Natural killer cell (primary cell): ENCODE measurements at regions not wholly inside any gene's neighbourhood (a gene's known extent, or its start where the extent isn't known, plus 50 kb on each side); places are given as distances from the start of the nearest gene placed in this dataset.

Experiments used
- ATAC-seq, 3 donors: fragments of 150-1000 bp in 2 of 3; fragments of 200-7000 bp in 1 of 3; cut with Tn5 transposase; 1 replicate in 1 of 3; 2 replicates in 2 of 3; pipeline ENCODE4 v1.10.0; 2021; ENCODE audit warnings: mild to moderate bottlenecking in 2 of 3, moderate library complexity in 2 of 3
- DNase-seq, 2 donors: peaks; one replicate each; pipeline versions ENCODE4 v3.0.0 to v3.0.0-alpha.2; 2013 to 2021; ENCODE audit warnings: mixed read lengths in 1 of 2
- H3K27ac ChIP-seq: one replicate; pipeline ENCODE4 v1.5.1; 2013; ENCODE audit warnings: mild to moderate bottlenecking, low read length
- H3K27me3 ChIP-seq: one replicate; pipeline ENCODE4 v1.6.1; 2013; ENCODE audit warnings: low read length; ENCODE audit not compliant: control insufficient read depth, insufficient read depth
- H3K36me3 ChIP-seq: one replicate; pipeline ENCODE4 v1.6.1; 2013; ENCODE audit warnings: low read length; ENCODE audit not compliant: control insufficient read depth, insufficient read depth
- H3K4me1 ChIP-seq: one replicate; pipeline ENCODE4 v1.6.1; 2013; ENCODE audit warnings: low read length; ENCODE audit not compliant: control insufficient read depth, insufficient read depth
- H3K4me3 ChIP-seq: one replicate; pipeline ENCODE4 v1.5.1; 2013; ENCODE audit warnings: low read length
- H3K9me3 ChIP-seq: one replicate; pipeline ENCODE4 v1.6.1; 2013; ENCODE audit warnings: low read length; ENCODE audit not compliant: control insufficient read depth, insufficient read depth
- H3K27ac Mint-ChIP-seq, 2 donors: one replicate each; pipeline ENCODE4 v1.8.0; 2022; ENCODE audit warnings: mild to moderate bottlenecking in 2 of 2, mixed read lengths in 2 of 2, moderate library complexity in 1 of 2
- H3K27me3 Mint-ChIP-seq, 2 donors: one replicate each; pipeline ENCODE4 v1.8.0; 2022; ENCODE audit warnings: low read depth in 2 of 2, mixed read lengths in 2 of 2
- H3K36me3 Mint-ChIP-seq: one replicate; pipeline ENCODE4 v1.8.0; 2022; ENCODE audit warnings: mixed read lengths
- H3K4me1 Mint-ChIP-seq, 2 donors: one replicate each; pipeline ENCODE4 v1.8.0; 2022; ENCODE audit warnings: mixed read lengths in 2 of 2
- H3K4me3 Mint-ChIP-seq: one replicate; pipeline ENCODE4 v1.8.0; 2022; ENCODE audit warnings: mild to moderate bottlenecking, moderate library complexity, mixed read lengths
- H3K9me3 Mint-ChIP-seq, 2 donors: one replicate each; pipeline ENCODE4 v1.8.0; 2022; ENCODE audit warnings: mixed read lengths in 2 of 2
- CTCF ChIP-seq: fragments of 200-600 bp; IDR thresholded peaks from one replicate; pipeline ENCODE4 v1.8.0; 2022; ENCODE audit warnings: antibody characterized with exemption
- WGBS: methylation state at CpG from one replicate; pipeline ENCODE4 v1.1.7; 2013; ENCODE audit warnings: missing lambda C conversion rate; ENCODE audit not compliant: insufficient coverage; 5-methylcytosine and 5-hydroxymethylcytosine counted together
- intact Hi-C: fragments of 100-400 bp; cut with micrococcal nuclease; formaldehyde crosslinking; loops from one replicate; pipeline ENCODE4 v1.14.2; 2022

GRCh38 chr12:19739195-19739776 lies 300.0 kb downstream of the AEBP2 start:
- H3K36me3 Mint-ChIP-seq = no peaks in the 10 kb centered on the region
- Histone ChIP-seq H3K27me3 (peaks cover 2% of the 10 kb centered on the region), H3K9me3 (no peaks in the 10 kb centered on the region), H3K4me3 (no peak overlapping the region), H3K4me1 (no peaks in the 10 kb centered on the region), H3K36me3 (no peaks in the 10 kb centered on the region), H3K27ac (no peak overlapping the region)
- H3K9me3 Mint-ChIP-seq = no peaks in the 10 kb centered on the region
- no peak overlapping the region for H3K4me3 Mint-ChIP-seq
- peak in 1 of 3 donors; percentile 42 for ATAC-seq
- DNase-seq = peak in 1 of 2 donors; percentile 62
- H3K27ac Mint-ChIP-seq = no peak overlapping the region
- peak; percentile 70 for TF ChIP-seq CTCF
- intact Hi-C loops = loop anchor here (5.0 to 10.0 kb wide), 4 partner anchors 96 to 1943 kb away; no protein-coding TSS in a partner anchor
- no peaks in the 10 kb centered on the region for H3K4me1 Mint-ChIP-seq
- peaks cover 4 to 5% of the 10 kb centered on the region in 2 donors for H3K27me3 Mint-ChIP-seq
- WGBS = no CpG with 5 or more reads among the region's 3 CpGs

- H3K36me3 ChIP-seq = no peaks in the 10 kb centered on the region
- Mint-ChIP-seq H3K36me3 (no peaks in the 10 kb centered on the region), H3K27me3 (peaks cover 4 to 14% of the 10 kb centered on the region in 2 donors), H3K27ac (no peak overlapping the region), H3K4me3 (no peak overlapping the region), H3K9me3 (no peaks in the 10 kb centered on the region), H3K4me1 (no peaks in the 10 kb centered on the region)
- WGBS = 76% methylated on average over 6 of the region's 7 CpGs
- H3K27me3 ChIP-seq = peaks cover 2% of the 10 kb centered on the region
- no peak overlapping the region for H3K27ac ChIP-seq
- no peaks in the 10 kb centered on the region for H3K4me1 ChIP-seq
- no peak for DNase-seq
- ATAC-seq = no peak
- no peak overlapping the region for H3K4me3 ChIP-seq
- H3K9me3 ChIP-seq = no peaks in the 10 kb centered on the region
- no peak for TF ChIP-seq CTCF
- intact Hi-C loops = no loop called here
Measured at GRCh38 chr12:19740472-19741131, 301.3 kb downstream of the AEBP2 start.

- no peak for ATAC-seq
- 78% methylated on average over 3 of the region's 3 CpGs for WGBS
- intact Hi-C loops = no loop called here
Measured at GRCh38 chr12:19741132-19741489, 301.8 kb downstream of the AEBP2 start.

More at GRCh38 chr12:19741132-19741489, 301.8 kb downstream of the AEBP2 start:
- no peak overlapping the region for H3K27ac ChIP-seq
- no peaks in the 10 kb centered on the region for H3K9me3 ChIP-seq
- H3K9me3 Mint-ChIP-seq = no peaks in the 10 kb centered on the region
- no peaks in the 10 kb centered on the region for H3K4me1 Mint-ChIP-seq
- DNase-seq = no peak
- no peaks in the 10 kb centered on the region for H3K4me1 ChIP-seq
- no peak overlapping the region for H3K27ac Mint-ChIP-seq
- H3K4me3 ChIP-seq = no peak overlapping the region
- H3K4me3 Mint-ChIP-seq = no peak overlapping the region
- peaks cover 7 to 14% of the 10 kb centered on the region in 2 donors for H3K27me3 Mint-ChIP-seq
- TF ChIP-seq CTCF = no peak
- H3K36me3 ChIP-seq = no peaks in the 10 kb centered on the region
- no peaks in the 10 kb centered on the region for H3K36me3 Mint-ChIP-seq
- peaks cover 2% of the 10 kb centered on the region for H3K27me3 ChIP-seq
